ENCODE measurements at regions not wholly inside any gene's neighbourhood (a gene's known extent, or its start where the extent isn't known, plus 50 kb on each side); places are given as distances from the start of the nearest gene placed in this dataset.

DNA sequence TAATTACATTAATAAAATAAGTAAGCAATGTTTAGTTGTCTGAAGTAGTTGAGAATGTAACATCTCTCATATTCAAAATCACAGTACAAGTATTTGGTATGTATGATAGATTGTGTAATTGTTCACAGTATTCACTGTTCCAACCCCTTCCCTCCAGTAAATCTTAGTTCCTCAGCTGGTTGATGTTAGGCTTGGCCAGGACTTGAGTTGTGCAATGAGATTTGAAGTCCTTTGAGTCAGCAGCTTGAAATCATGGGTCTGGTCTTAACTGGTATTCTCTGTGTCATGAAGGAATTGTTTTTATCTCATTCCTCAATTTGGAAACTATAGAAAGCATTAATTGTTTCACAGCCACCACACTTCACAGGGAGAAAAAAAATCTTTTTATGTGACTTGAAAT, 477.1 kb downstream of the FSCB start:
- H3K79me2 ChIP-seq (ENCODE audit: control insufficient read depth, insufficient read depth, low read length, unreplicated experiment), result no peaks in the 10 kb centered on the region
- H3K4me3 ChIP-seq (ENCODE audit: low read depth, low read length), result no peak overlapping the region
- H3K27me3 ChIP-seq (ENCODE audit: insufficient read depth, low read length), result no peaks in the 10 kb centered on the region
- no peaks in the 10 kb centered on the region for H3K36me3 ChIP-seq (ENCODE audit: insufficient read depth, low read length)
- no peak overlapping the region for H3K27ac ChIP-seq (ENCODE audit: low read depth, low read length)
- H2AFZ ChIP-seq (ENCODE audit: low read length, unreplicated experiment), result no peak overlapping the region
- H3K4me1 ChIP-seq (ENCODE audit: control insufficient read depth, insufficient read depth, low read length, unreplicated experiment), result no peaks in the 10 kb centered on the region

DNA sequence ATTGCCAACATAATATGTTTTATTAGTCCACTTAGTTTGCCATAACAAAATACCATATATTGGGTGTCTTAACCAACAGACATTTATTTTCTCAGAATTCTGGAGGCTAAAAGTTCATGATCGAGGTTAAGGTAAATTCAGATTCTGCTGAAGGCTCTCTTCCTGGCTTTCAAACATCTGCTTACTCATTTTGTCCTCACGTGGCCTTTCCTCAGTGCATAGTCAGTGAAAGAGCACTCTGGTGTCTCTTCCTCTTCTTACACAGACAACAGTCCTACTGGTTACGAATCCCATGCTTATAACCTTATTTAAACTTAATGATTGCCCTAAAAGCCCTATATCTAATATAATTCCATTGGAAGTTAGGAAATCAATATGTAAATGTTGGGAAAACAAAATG, 479.7 kb downstream of the FSCB start:
- Histone ChIP-seq H3K4me1 (ENCODE audit: control insufficient read depth, insufficient read depth, low read length, unreplicated experiment) (no peaks in the 10 kb centered on the region), H3K79me2 (ENCODE audit: control insufficient read depth, insufficient read depth, low read length, unreplicated experiment) (no peaks in the 10 kb centered on the region), H3K4me3 (ENCODE audit: low read depth, low read length) (no peak overlapping the region)

DNA sequence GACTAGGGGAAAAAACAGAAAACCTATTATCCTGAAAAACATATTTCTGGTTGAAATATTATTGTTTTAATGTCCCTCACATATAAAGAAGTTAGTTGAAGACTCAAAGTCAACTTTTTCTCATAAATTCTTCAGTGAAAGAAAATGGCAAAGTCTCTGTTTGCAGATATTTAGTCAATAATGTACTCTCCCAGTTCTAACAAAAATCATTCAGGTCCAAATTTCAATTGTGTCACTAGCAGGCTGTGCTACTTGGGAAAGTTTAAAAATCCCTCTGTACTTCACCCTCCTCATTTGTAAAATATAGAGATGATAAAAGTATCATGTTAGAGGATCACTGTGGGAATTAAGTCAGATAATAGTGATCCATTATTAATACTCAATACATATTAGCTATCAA, 496.5 kb downstream of the FSCB start:
- H3K79me2 ChIP-seq (ENCODE audit: control insufficient read depth, insufficient read depth, low read length, unreplicated experiment), result no peaks in the 10 kb centered on the region
- no peaks in the 10 kb centered on the region for H3K4me1 ChIP-seq (ENCODE audit: control insufficient read depth, insufficient read depth, low read length, unreplicated experiment)
- no peak overlapping the region for H3K27ac ChIP-seq (ENCODE audit: low read depth, low read length)
- no peak overlapping the region for H2AFZ ChIP-seq (ENCODE audit: low read length, unreplicated experiment)
- no peaks in the 10 kb centered on the region for H3K36me3 ChIP-seq (ENCODE audit: insufficient read depth, low read length)
- H3K27me3 ChIP-seq (ENCODE audit: insufficient read depth, low read length), result no peaks in the 10 kb centered on the region
- H3K4me3 ChIP-seq (ENCODE audit: low read depth, low read length), result no peak overlapping the region

More for the DNA sequence above, 479.7 kb downstream of the FSCB start:
- Histone ChIP-seq H3K27ac (ENCODE audit: low read depth, low read length) (no peak overlapping the region), H2AFZ (ENCODE audit: low read length, unreplicated experiment) (no peak overlapping the region), H3K27me3 (ENCODE audit: insufficient read depth, low read length) (no peaks in the 10 kb centered on the region), H3K36me3 (ENCODE audit: insufficient read depth, low read length) (no peaks in the 10 kb centered on the region)

- no peak overlapping the region for H3K4me3 ChIP-seq (ENCODE audit: low read depth, low read length)
- no peaks in the 10 kb centered on the region for H3K4me1 ChIP-seq (ENCODE audit: control insufficient read depth, insufficient read depth, low read length, unreplicated experiment)
- H3K27me3 ChIP-seq (ENCODE audit: insufficient read depth, low read length), result no peaks in the 10 kb centered on the region
- H3K27ac ChIP-seq (ENCODE audit: low read depth, low read length), result no peak overlapping the region
- H3K79me2 ChIP-seq (ENCODE audit: control insufficient read depth, insufficient read depth, low read length, unreplicated experiment), result no peaks in the 10 kb centered on the region
- H3K36me3 ChIP-seq (ENCODE audit: insufficient read depth, low read length), result no peaks in the 10 kb centered on the region
- H2AFZ ChIP-seq (ENCODE audit: low read length, unreplicated experiment), result no peak overlapping the region
These were observed 497.0 kb downstream of the FSCB start for GRCh38 chr14:44010071-44010470.

GRCh38 chr14:44009642-44010041, 497.4 kb downstream of the FSCB start:
- Histone ChIP-seq H2AFZ (ENCODE audit: low read length, unreplicated experiment) (no peak overlapping the region), H3K36me3 (ENCODE audit: insufficient read depth, low read length) (no peaks in the 10 kb centered on the region), H3K4me3 (ENCODE audit: low read depth, low read length) (no peak overlapping the region), H3K4me1 (ENCODE audit: control insufficient read depth, insufficient read depth, low read length, unreplicated experiment) (no peaks in the 10 kb centered on the region), H3K27me3 (ENCODE audit: insufficient read depth, low read length) (no peaks in the 10 kb centered on the region), H3K79me2 (ENCODE audit: control insufficient read depth, insufficient read depth, low read length, unreplicated experiment) (no peaks in the 10 kb centered on the region), H3K27ac (ENCODE audit: low read depth, low read length) (no peak overlapping the region)

- H3K36me3 ChIP-seq (ENCODE audit: insufficient read depth, low read length), result no peaks in the 10 kb centered on the region
- H3K4me1 ChIP-seq (ENCODE audit: control insufficient read depth, insufficient read depth, low read length, unreplicated experiment), result no peaks in the 10 kb centered on the region
- H3K27me3 ChIP-seq (ENCODE audit: insufficient read depth, low read length), result no peaks in the 10 kb centered on the region
- H3K27ac ChIP-seq (ENCODE audit: low read depth, low read length), result no peak overlapping the region
- H3K4me3 ChIP-seq (ENCODE audit: low read depth, low read length), result no peak overlapping the region
- no peak overlapping the region for H2AFZ ChIP-seq (ENCODE audit: low read length, unreplicated experiment)
- no peaks in the 10 kb centered on the region for H3K79me2 ChIP-seq (ENCODE audit: control insufficient read depth, insufficient read depth, low read length, unreplicated experiment)
These were observed 518.1 kb downstream of the FSCB start for GRCh38 chr14:43988989-43989388.

DNA sequence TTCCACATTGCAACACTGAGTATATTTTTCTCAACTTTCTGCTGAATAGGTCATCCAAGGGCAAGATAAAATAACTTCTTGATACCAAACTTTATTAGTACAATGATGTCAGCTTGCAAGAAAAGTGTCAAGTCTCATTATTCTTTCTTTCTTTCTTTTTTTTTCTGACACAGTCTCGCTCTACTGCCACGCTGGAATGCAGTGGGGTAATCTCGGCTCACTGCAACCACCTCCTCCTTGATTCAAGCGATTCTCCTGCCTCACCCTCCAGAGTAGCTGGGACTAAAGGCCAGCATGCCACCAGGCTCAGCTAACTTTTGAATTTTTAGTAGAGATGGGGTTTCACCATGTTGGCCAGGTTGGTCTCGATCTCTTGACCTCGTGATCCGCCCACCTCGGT, 523.4 kb downstream of the FSCB start:
- no peak overlapping the region for H3K4me3 ChIP-seq (ENCODE audit: low read depth, low read length)

GRCh38 chr14:43981135-43981768, 525.8 kb downstream of the FSCB start:
- Histone ChIP-seq H2AFZ (ENCODE audit: low read length, unreplicated experiment) (no peak overlapping the region), H3K36me3 (ENCODE audit: insufficient read depth, low read length) (no peaks in the 10 kb centered on the region), H3K79me2 (ENCODE audit: control insufficient read depth, insufficient read depth, low read length, unreplicated experiment) (no peaks in the 10 kb centered on the region), H3K27ac (ENCODE audit: low read depth, low read length) (no peak overlapping the region), H3K4me1 (ENCODE audit: control insufficient read depth, insufficient read depth, low read length, unreplicated experiment) (no peaks in the 10 kb centered on the region), H3K27me3 (ENCODE audit: insufficient read depth, low read length) (no peaks in the 10 kb centered on the region), H3K4me3 (ENCODE audit: low read depth, low read length) (no peak overlapping the region)

More for the DNA sequence above, 523.4 kb downstream of the FSCB start:
- Histone ChIP-seq H3K79me2 (ENCODE audit: control insufficient read depth, insufficient read depth, low read length, unreplicated experiment) (no peaks in the 10 kb centered on the region), H3K36me3 (ENCODE audit: insufficient read depth, low read length) (no peaks in the 10 kb centered on the region), H3K27ac (ENCODE audit: low read depth, low read length) (no peak overlapping the region), H3K27me3 (ENCODE audit: insufficient read depth, low read length) (no peaks in the 10 kb centered on the region), H3K4me1 (ENCODE audit: control insufficient read depth, insufficient read depth, low read length, unreplicated experiment) (no peaks in the 10 kb centered on the region), H2AFZ (ENCODE audit: low read length, unreplicated experiment) (no peak overlapping the region)

GRCh38 chr14:43956741-43957140, 550.3 kb downstream of the FSCB start:
- no peaks in the 10 kb centered on the region for H3K79me2 ChIP-seq (ENCODE audit: control insufficient read depth, insufficient read depth, low read length, unreplicated experiment)
- H2AFZ ChIP-seq (ENCODE audit: low read length, unreplicated experiment), result no peak overlapping the region

GRCh38 chr14:43949400-43949799, 557.7 kb downstream of the FSCB start:
- H3K4me1 ChIP-seq (ENCODE audit: control insufficient read depth, insufficient read depth, low read length, unreplicated experiment), result no peaks in the 10 kb centered on the region
- H3K27ac ChIP-seq (ENCODE audit: low read depth, low read length), result no peak overlapping the region
- H3K36me3 ChIP-seq (ENCODE audit: insufficient read depth, low read length), result no peaks in the 10 kb centered on the region
- H3K79me2 ChIP-seq (ENCODE audit: control insufficient read depth, insufficient read depth, low read length, unreplicated experiment), result no peaks in the 10 kb centered on the region
- H2AFZ ChIP-seq (ENCODE audit: low read length, unreplicated experiment), result no peak overlapping the region
- no peak overlapping the region for H3K4me3 ChIP-seq (ENCODE audit: low read depth, low read length)
- H3K27me3 ChIP-seq (ENCODE audit: insufficient read depth, low read length), result no peaks in the 10 kb centered on the region

More at GRCh38 chr14:43956741-43957140, 550.3 kb downstream of the FSCB start:
- Histone ChIP-seq H3K4me3 (ENCODE audit: low read depth, low read length) (no peak overlapping the region), H3K27ac (ENCODE audit: low read depth, low read length) (no peak overlapping the region), H3K27me3 (ENCODE audit: insufficient read depth, low read length) (no peaks in the 10 kb centered on the region), H3K36me3 (ENCODE audit: insufficient read depth, low read length) (no peaks in the 10 kb centered on the region), H3K4me1 (ENCODE audit: control insufficient read depth, insufficient read depth, low read length, unreplicated experiment) (no peaks in the 10 kb centered on the region)

DNA sequence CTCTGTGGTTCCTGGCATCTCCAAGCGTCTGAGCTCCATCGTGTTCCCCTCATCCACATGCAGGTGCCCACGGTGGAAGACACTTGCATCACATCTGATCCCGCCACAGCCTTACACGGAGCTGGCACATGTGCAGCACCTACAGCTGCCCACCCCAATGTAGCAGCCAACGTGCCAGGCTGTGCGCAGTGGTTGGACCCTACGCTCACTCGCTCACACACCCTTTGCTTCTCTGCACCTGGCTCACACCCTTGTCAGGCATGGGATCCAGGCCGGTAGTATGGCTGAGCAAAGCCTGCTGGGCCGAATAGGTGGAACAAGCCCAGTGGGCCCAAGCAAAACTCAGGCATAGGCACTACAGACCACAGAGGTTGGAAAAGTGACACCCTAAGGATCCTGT, 567.2 kb downstream of the FSCB start:
- no peaks in the 10 kb centered on the region for H3K4me1 ChIP-seq (ENCODE audit: control insufficient read depth, insufficient read depth, low read length, unreplicated experiment)
- no peaks in the 10 kb centered on the region for H3K27me3 ChIP-seq (ENCODE audit: insufficient read depth, low read length)
- no peaks in the 10 kb centered on the region for H3K79me2 ChIP-seq (ENCODE audit: control insufficient read depth, insufficient read depth, low read length, unreplicated experiment)
- no peak overlapping the region for H3K4me3 ChIP-seq (ENCODE audit: low read depth, low read length)
- no peak overlapping the region for H2AFZ ChIP-seq (ENCODE audit: low read length, unreplicated experiment)
- no peaks in the 10 kb centered on the region for H3K36me3 ChIP-seq (ENCODE audit: insufficient read depth, low read length)
- no peak overlapping the region for H3K27ac ChIP-seq (ENCODE audit: low read depth, low read length)

Data from ACC112 (cell line).